Prostate gland (tissue), 2 donors: ENCODE measurements at regions not wholly inside any gene's neighbourhood (a gene's known extent, or its start where the extent isn't known, plus 50 kb on each side); places are given as distances from the start of the nearest gene placed in this dataset.

Experiments used
- DNase-seq: peaks from one replicate; pipeline ENCODE4 v3.0.0-alpha.2; 2019; ENCODE audit warnings: low spot score
- H3K27ac ChIP-seq, 2 donors: fragments of 200-600 bp; sonication (generic); 2 replicates each; pipeline ENCODE4 v1.5.1; 2017 to 2019
- H3K27me3 ChIP-seq: fragments of 200-600 bp; sonication (generic); replicated peaks from 2 replicates; pipeline ENCODE4 v1.5.1; 2019; ENCODE audit not compliant: insufficient read depth
- H3K36me3 ChIP-seq, 2 donors: fragments of 200-600 bp; sonication (generic); 1 replicate in 1 of 2; 2 replicates in 1 of 2; pipeline versions ENCODE4 v1.5.1 to v1.8.1; 2017 to 2019
- H3K4me1 ChIP-seq: fragments of 200-600 bp; sonication (generic); replicated peaks from 2 replicates; pipeline ENCODE4 v1.5.1; 2019
- H3K4me3 ChIP-seq, 2 donors: fragments of 200-600 bp; sonication (generic); 2 replicates each; pipeline ENCODE4 v1.5.1; 2017 to 2019
- H3K9me3 ChIP-seq: fragments of 200-600 bp; sonication (generic); 2 replicates; pipeline ENCODE4 v1.5.1; 2017
- POLR2A ChIP-seq: fragments of 450-650 bp; IDR thresholded peaks from one replicate; pipeline ENCODE4 v1.6.1; 2016; ENCODE audit warnings: antibody characterized with exemption, mild to moderate bottlenecking
- POLR2AphosphoS5 ChIP-seq: sonication (generic); formaldehyde crosslinking; IDR thresholded peaks from one replicate; pipeline ENCODE4 v1.6.1; 2017; ENCODE audit warnings: antibody characterized with exemption
- WGBS: methylation state at CpG from one replicate; pipeline ENCODE4 v1.1.5; 2018; 5-methylcytosine and 5-hydroxymethylcytosine counted together
- intact Hi-C: fragments of 100-400 bp; cut with DNase I; formaldehyde crosslinking; loops from one replicate; pipeline ENCODE4 v1.14.2; 2022
- TF ChIP-seq, protein P1 (sequence below), 4 experiments: fragments of 200-600 bp in 2 of 4; fragments of 450-650 bp in 2 of 4; sonication (generic) in 2 of 4; IDR thresholded peaks; 1 replicate in 3 of 4; 2 replicates in 1 of 4; pipeline ENCODE4 v1.5.1; 2016 to 2019; ENCODE audit warnings: antibody characterized with exemption in 4 of 4, mild to moderate bottlenecking in 2 of 4, moderate library complexity in 2 of 4

DNA sequence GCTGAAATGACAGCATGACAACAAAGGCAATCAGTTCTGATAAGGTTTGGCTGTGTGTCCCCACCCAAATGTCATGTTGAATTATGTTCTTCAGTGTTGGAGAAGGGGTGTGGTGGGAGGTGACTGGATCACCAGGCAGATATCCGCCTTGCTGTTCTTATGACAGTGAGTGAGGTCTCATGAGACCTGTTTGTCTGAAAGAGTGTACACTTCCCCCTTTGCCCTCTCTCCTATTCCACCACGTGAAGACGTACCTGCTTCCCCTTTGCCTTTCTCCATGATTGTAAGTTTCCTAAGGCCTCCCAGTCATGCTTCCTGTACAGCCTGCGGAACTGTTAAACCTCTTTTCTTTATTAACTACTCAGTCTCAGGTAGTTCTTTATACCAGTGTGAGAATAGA is 553.0 kb downstream of the DCDC2C start:
- no peaks in the 10 kb centered on the region for H3K9me3 ChIP-seq
- H3K4me1 ChIP-seq: no peaks in the 10 kb centered on the region
- no peaks in the 10 kb centered on the region for H3K36me3 ChIP-seq
- no peak overlapping the region for H3K27ac ChIP-seq
- WGBS: 86% methylated on average over 4 of the region's 4 CpGs
- no peak for TF ChIP-seq POLR2AphosphoS5
- TF ChIP-seq, protein P1, sequence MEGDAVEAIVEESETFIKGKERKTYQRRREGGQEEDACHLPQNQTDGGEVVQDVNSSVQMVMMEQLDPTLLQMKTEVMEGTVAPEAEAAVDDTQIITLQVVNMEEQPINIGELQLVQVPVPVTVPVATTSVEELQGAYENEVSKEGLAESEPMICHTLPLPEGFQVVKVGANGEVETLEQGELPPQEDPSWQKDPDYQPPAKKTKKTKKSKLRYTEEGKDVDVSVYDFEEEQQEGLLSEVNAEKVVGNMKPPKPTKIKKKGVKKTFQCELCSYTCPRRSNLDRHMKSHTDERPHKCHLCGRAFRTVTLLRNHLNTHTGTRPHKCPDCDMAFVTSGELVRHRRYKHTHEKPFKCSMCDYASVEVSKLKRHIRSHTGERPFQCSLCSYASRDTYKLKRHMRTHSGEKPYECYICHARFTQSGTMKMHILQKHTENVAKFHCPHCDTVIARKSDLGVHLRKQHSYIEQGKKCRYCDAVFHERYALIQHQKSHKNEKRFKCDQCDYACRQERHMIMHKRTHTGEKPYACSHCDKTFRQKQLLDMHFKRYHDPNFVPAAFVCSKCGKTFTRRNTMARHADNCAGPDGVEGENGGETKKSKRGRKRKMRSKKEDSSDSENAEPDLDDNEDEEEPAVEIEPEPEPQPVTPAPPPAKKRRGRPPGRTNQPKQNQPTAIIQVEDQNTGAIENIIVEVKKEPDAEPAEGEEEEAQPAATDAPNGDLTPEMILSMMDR (IDR thresholded peaks at IDR 0.05): no peak
- TF ChIP-seq POLR2A: no peak
- no peak for DNase-seq
- intact Hi-C loops: no loop called here
- no peaks in the 10 kb centered on the region for H3K27me3 ChIP-seq
- H3K4me3 ChIP-seq: no peak overlapping the region

DNA sequence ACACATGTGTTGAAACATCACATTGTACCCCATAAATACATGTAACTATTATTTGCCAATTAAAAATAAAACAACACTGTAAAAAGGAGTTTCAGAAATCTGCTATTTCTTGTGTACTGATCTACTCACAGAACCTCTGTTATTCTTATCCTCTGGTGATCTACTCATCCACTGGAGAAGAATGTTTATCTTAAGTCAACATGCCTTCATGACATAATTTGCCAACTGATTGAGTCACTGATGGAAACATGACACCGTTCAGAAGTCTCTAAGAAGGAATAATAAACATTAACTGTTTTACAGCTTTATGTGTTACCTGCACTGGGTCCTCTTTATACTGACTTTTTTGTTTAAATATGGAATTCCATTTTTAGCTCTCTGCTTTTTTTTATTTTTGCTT is 555.2 kb downstream of the DCDC2C start:
- no peak overlapping the region for H3K27ac ChIP-seq
- TF ChIP-seq, protein P1 (IDR thresholded peaks at IDR 0.05): no peak
- peak; percentile 84 for TF ChIP-seq POLR2AphosphoS5

DNA sequence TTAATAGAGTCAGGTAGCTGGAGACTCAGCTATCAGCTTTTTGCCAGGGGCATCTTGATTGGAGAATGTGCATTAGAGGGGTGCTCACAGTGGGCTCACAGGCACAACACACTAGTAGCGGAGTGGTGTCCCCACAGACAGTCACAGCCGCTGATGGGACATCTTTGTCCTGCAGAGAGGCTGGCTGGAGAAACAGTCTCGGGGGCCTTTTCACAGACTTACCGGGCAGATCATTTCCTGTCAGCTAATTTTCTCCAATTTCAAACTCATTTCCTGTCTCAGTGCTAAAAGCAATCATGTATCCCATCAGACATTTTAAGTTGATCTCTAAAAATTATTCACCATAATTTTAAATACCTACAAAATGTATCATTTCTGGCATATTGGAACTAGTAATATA is 562.6 kb downstream of the DCDC2C start:
- Histone ChIP-seq H3K27ac (no peak overlapping the region), H3K36me3 (no peaks in the 10 kb centered on the region), H3K4me3 (no peak overlapping the region), H3K9me3 (no peaks in the 10 kb centered on the region), H3K27me3 (no peaks in the 10 kb centered on the region), H3K4me1 (no peaks in the 10 kb centered on the region)
- DNase-seq: no peak
- intact Hi-C loops: no loop called here
- TF ChIP-seq, protein P1 (IDR thresholded peaks at IDR 0.05): no peak
- TF ChIP-seq POLR2AphosphoS5 (no peak), POLR2A (no peak)
- WGBS: 89% methylated on average over 4 of the region's 4 CpGs

More for the DNA sequence above, 555.2 kb downstream of the DCDC2C start:
- no peaks in the 10 kb centered on the region for H3K4me1 ChIP-seq
- whole genome bisulfite sequencing: 14% methylated on average over 1 of the region's 1 CpG
- intact Hi-C loops: no loop called here
- DNase-seq: peak; percentile 27
- H3K27me3 ChIP-seq: no peaks in the 10 kb centered on the region
- no peak overlapping the region for H3K4me3 ChIP-seq
- H3K9me3 ChIP-seq: no peaks in the 10 kb centered on the region
- H3K36me3 ChIP-seq: no peaks in the 10 kb centered on the region

DNA sequence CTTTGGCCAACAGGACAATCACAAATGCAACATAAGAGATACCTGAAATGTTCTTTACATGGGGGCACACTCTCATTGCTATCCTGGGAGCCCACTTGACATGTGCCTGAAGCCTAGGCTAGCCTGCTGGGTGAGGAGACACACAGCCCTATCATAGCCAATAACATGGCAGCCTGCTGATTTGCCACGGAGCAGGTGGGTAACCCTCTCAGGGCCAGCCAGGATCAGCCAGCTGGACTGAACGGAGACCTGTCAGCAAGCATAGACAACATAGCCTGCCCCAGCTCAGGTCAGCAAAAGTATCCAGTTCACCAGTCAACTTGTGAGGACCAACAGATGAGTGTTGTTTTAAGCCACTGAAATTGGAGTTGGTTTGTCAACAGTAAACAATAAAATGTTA is 566.5 kb downstream of the DCDC2C start:
- H3K4me1 ChIP-seq: no peaks in the 10 kb centered on the region
- DNase-seq: no peak
- no peaks in the 10 kb centered on the region for H3K9me3 ChIP-seq
- no peak overlapping the region for H3K4me3 ChIP-seq
- no peak for TF ChIP-seq POLR2A
- TF ChIP-seq, protein P1 (IDR thresholded peaks at IDR 0.05): no peak
- TF ChIP-seq POLR2AphosphoS5: no peak
- WGBS: 88% methylated on average over 2 of the region's 2 CpGs
- intact Hi-C loops: no loop called here
- H3K27ac ChIP-seq: no peak overlapping the region
- no peaks in the 10 kb centered on the region for H3K36me3 ChIP-seq
- H3K27me3 ChIP-seq: no peaks in the 10 kb centered on the region

DNA sequence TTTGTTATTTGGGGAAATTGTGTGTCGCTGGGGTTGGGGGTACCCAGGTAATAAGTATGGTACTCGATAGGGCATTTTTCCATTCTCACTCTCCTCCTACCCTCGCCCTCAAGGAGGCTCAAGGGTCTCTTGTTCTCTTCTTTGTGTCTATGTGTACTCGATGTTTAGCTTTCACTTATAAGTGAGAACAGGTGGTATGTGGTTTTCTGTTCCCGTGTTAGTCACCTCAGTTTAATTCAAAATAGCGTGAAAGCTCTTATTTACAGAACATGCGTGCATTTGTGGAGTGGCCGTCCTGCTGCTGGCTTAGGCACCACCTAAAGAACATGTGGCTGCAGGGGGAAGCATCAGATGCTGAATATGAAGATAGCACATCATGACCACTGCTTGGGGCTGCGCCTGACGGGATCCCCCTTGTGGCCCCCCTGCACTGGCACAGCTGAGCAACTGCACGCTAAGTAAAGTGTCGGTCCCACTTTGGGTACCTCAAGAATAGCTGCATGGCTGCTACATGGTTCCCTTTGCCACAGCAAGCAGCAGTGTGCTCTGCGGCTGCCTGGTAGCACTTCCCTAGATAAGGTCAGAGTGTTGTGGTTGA is 569.0 kb downstream of the DCDC2C start:
- DNase-seq: no peak
- Histone ChIP-seq H3K4me3 (no peak overlapping the region), H3K27me3 (no peaks in the 10 kb centered on the region), H3K27ac (no peak overlapping the region), H3K9me3 (no peaks in the 10 kb centered on the region), H3K4me1 (no peaks in the 10 kb centered on the region), H3K36me3 (no peaks in the 10 kb centered on the region)
- TF ChIP-seq POLR2A (no peak), POLR2AphosphoS5 (no peak)
- TF ChIP-seq, protein P1 (IDR thresholded peaks at IDR 0.05): no peak
- intact Hi-C loops: no loop called here
- 86% methylated on average over 13 of the region's 13 CpGs for WGBS
